GM12891 (cell line): ENCODE measurements at regions not wholly inside any gene's neighbourhood (a gene's known extent, or its start where the extent isn't known, plus 50 kb on each side); places are given as distances from the start of the nearest gene placed in this dataset.

ENCODE experiments used
- POLR2A ChIP-seq: IDR thresholded peaks from 2 replicates; pipeline ENCODE4 v1.6.1; 2011; ENCODE audit warnings: low read depth, low read length, control low read depth
- POLR2AphosphoS5 ChIP-seq: IDR thresholded peaks from 2 replicates; pipeline ENCODE4 v1.6.1; 2011; ENCODE audit warnings: low read depth, low read length, control low read depth

DNA sequence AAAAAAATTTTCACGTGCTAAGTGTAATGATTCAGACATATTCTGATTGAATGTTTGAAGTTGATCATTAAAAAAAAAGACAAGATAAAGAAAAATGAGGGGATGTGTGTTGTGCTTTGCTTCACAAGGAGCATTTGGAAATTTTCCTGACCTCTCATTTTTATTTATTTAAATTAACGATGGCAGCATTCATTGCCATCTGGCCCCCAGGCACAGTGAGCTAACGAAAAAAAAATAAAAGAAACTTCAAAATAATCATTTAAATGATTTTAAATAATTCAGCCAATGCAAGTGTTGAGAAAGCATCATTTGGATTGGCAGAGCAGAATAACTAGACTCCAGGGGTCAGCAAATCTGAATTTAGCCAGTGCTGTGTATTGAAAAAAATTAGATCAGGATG lies 1037.2 kb downstream of the CDH11 start:
- TF ChIP-seq POLR2A (no peak), POLR2AphosphoS5 (no peak)
